CD14-positive monocyte (primary cell): ENCODE measurements at regions not wholly inside any gene's neighbourhood (a gene's known extent, or its start where the extent isn't known, plus 50 kb on each side); places are given as distances from the start of the nearest gene placed in this dataset.

Source experiments
- DNase-seq, 3 donors: peaks; one replicate each; pipeline ENCODE4 v3.0.0-alpha.2; 2011 to 2022
- H2AFZ ChIP-seq: 2 replicates; pipeline ENCODE4 v1.6.0; 2012; ENCODE audit warnings: mild to moderate bottlenecking, low read depth, low read length, inconsistent platforms; ENCODE audit not compliant: insufficient read depth, poor library complexity, severe bottlenecking
- H3K27ac ChIP-seq, 2 donors: 1 replicate in 1 of 2; 2 replicates in 1 of 2; pipeline ENCODE4 v1.5.1; 2012 to 2013; ENCODE audit warnings: low read length in 2 of 2, control low read depth in 1 of 2, inconsistent platforms in 1 of 2, low read depth in 1 of 2, mild to moderate bottlenecking in 1 of 2
- H3K27me3 ChIP-seq, 2 donors: one replicate each; pipeline versions ENCODE4 v1.6.0 to v1.6.1; 2011 to 2013; ENCODE audit warnings: low read length in 2 of 2; ENCODE audit not compliant: control insufficient read depth in 2 of 2, insufficient read depth in 2 of 2
- H3K36me3 ChIP-seq, 2 donors: replicated peaks in 1 of 2; 1 replicate in 1 of 2; 2 replicates in 1 of 2; pipeline versions ENCODE4 v1.5.1 to v1.6.1; 2012 to 2013; ENCODE audit warnings: low read length in 2 of 2, control low read depth in 1 of 2, inconsistent platforms in 1 of 2, mild to moderate bottlenecking in 1 of 2; ENCODE audit not compliant: insufficient read depth in 2 of 2, control insufficient read depth in 1 of 2
- H3K4me1 ChIP-seq, 2 donors: 1 replicate in 1 of 2; 2 replicates in 1 of 2; pipeline versions ENCODE4 v1.5.1 to v1.6.1; 2012 to 2013; ENCODE audit warnings: low read length in 2 of 2, control low read depth in 1 of 2, inconsistent platforms in 1 of 2, mild to moderate bottlenecking in 1 of 2, moderate library complexity in 1 of 2; ENCODE audit not compliant: insufficient read depth in 2 of 2, control insufficient read depth in 1 of 2
- H3K4me2 ChIP-seq: replicated peaks from 2 replicates; pipeline ENCODE3; 2012; ENCODE audit warnings: low read length, moderate library complexity, mild to moderate bottlenecking; ENCODE audit not compliant: poor library complexity, severe bottlenecking; ENCODE audit errors: extremely low read depth
- H3K4me3 ChIP-seq, 3 experiments: fragments of 200-600 bp in 1 of 3; sonication (generic) in 1 of 3; replicated peaks in 1 of 3; 1 replicate in 2 of 3; 2 replicates in 1 of 3; pipeline ENCODE4 v1.5.1; 2011 to 2013; ENCODE audit warnings: low read length in 3 of 3, mild to moderate bottlenecking in 3 of 3, control low read depth in 2 of 3, low read depth in 2 of 3, inconsistent platforms in 1 of 3, moderate library complexity in 1 of 3
- H3K79me2 ChIP-seq: 2 replicates; pipeline ENCODE4 v1.6.0; 2012; ENCODE audit warnings: mild to moderate bottlenecking, control low read depth, inconsistent platforms, low read length, moderate library complexity; ENCODE audit not compliant: insufficient read depth
- H3K9ac ChIP-seq: 2 replicates; pipeline ENCODE4 v1.6.0; 2017; ENCODE audit warnings: low read length, mild to moderate bottlenecking; ENCODE audit not compliant: insufficient read depth, poor library complexity, severe bottlenecking
- H3K9me3 ChIP-seq, 2 donors: replicated peaks in 1 of 2; 1 replicate in 1 of 2; 2 replicates in 1 of 2; pipeline versions ENCODE4 v1.5.1 to v1.6.1; 2012 to 2013; ENCODE audit warnings: low read length in 2 of 2, control low read depth in 1 of 2; ENCODE audit not compliant: control insufficient read depth in 1 of 2, insufficient read depth in 1 of 2
- H4K20me1 ChIP-seq: 2 replicates; pipeline ENCODE4 v1.6.0; 2012; ENCODE audit warnings: mild to moderate bottlenecking, low read length, control low read depth, moderate library complexity; ENCODE audit not compliant: insufficient read depth
- H3K27ac Mint-ChIP-seq, 7 donors: one replicate each; pipeline ENCODE4 v1.8.0; 2020; ENCODE audit warnings: mild to moderate bottlenecking in 7 of 7, mixed read lengths in 7 of 7, moderate library complexity in 6 of 7, inconsistent platforms in 2 of 7
- H3K27me3 Mint-ChIP-seq, 3 donors: one replicate each; pipeline ENCODE4 v1.8.0; 2021 to 2022; ENCODE audit warnings: low read depth in 3 of 3, mild to moderate bottlenecking in 3 of 3, mixed read lengths in 3 of 3, moderate library complexity in 3 of 3, inconsistent platforms in 1 of 3
- H3K36me3 Mint-ChIP-seq, 2 donors: one replicate each; pipeline ENCODE4 v1.8.0; 2020; ENCODE audit warnings: mixed read lengths in 2 of 2, inconsistent platforms in 1 of 2, mild to moderate bottlenecking in 1 of 2
- H3K4me1 Mint-ChIP-seq: one replicate; pipeline ENCODE4 v1.8.0; 2020; ENCODE audit warnings: mild to moderate bottlenecking, mixed read lengths
- H3K4me3 Mint-ChIP-seq, 2 donors: one replicate each; pipeline ENCODE4 v1.8.0; 2020; ENCODE audit warnings: mild to moderate bottlenecking in 2 of 2, mixed read lengths in 2 of 2, moderate library complexity in 1 of 2
- H3K9me3 Mint-ChIP-seq, 7 donors: one replicate each; pipeline ENCODE4 v1.8.0; 2020 to 2022; ENCODE audit warnings: mixed read lengths in 7 of 7, mild to moderate bottlenecking in 6 of 7, moderate library complexity in 6 of 7, inconsistent platforms in 2 of 7
- WGBS: methylation state at CpG from one replicate; pipeline ENCODE4 v1.1.5; 2013; ENCODE audit warnings: missing lambda C conversion rate; ENCODE audit not compliant: insufficient coverage; 5-methylcytosine and 5-hydroxymethylcytosine counted together
- intact Hi-C, 2 donors: fragments of 100-400 bp; cut with micrococcal nuclease; formaldehyde crosslinking; loops; one replicate each; pipeline versions ENCODE4 v1.15.0 to v1.15.1; 2023
- TF ChIP-seq, protein P1 (sequence below): fragments of 200-600 bp; IDR thresholded peaks from one replicate; pipeline ENCODE4 v1.8.0; 2022; ENCODE audit warnings: antibody characterized with exemption, mild to moderate bottlenecking

DNA sequence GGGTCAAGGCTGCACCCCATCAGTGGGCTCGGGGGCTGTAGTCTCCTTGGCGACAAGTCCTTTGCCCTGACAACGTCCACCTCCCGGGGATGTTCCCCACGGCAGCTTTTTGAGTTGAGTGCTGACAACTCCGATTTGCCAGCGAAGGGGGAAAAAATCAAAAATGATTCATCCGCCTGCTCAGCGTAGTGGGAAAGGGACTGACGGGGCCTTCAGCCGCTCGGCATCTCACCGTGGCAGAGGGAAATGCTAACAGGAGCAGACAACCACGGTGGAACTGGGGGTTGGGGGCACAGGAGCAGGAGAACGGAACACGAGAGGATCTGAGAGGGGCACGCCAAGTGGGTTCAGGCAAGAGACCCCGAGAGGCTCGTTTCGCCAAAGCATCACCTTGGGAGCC lies 173.7 kb downstream of the TFAP2C start:
- H3K4me3 Mint-ChIP-seq: no peak overlapping the region
- Histone ChIP-seq H3K36me3 (no peaks in the 10 kb centered on the region), H3K9me3 (peaks cover 3 to 4% of the 10 kb centered on the region in 2 donors), H3K9ac (no peak overlapping the region), H2AFZ (no peak overlapping the region), H3K79me2 (no peaks in the 10 kb centered on the region), H3K4me1 (no peaks in the 10 kb centered on the region), H3K27me3 (peaks cover 0 to 2% of the 10 kb centered on the region in 2 donors), H3K4me3 (no peak overlapping the region), H3K27ac (no peak overlapping the region), H3K4me2 (no peak overlapping the region), H4K20me1 (no peaks in the 10 kb centered on the region)
- peaks cover 8 to 20% (median 12%) of the 10 kb centered on the region in 3 donors for H3K27me3 Mint-ChIP-seq
- 91% methylated on average over 20 of the region's 20 CpGs for WGBS
- no peak overlapping the region for H3K27ac Mint-ChIP-seq
- DNase-seq: no peak
- H3K4me1 Mint-ChIP-seq: no peaks in the 10 kb centered on the region
- peaks cover 0 to 13% (median 0%) of the 10 kb centered on the region in 7 donors for H3K9me3 Mint-ChIP-seq
- no peaks in the 10 kb centered on the region for H3K36me3 Mint-ChIP-seq
- intact Hi-C loops: no loop called here
- TF ChIP-seq, protein P1, sequence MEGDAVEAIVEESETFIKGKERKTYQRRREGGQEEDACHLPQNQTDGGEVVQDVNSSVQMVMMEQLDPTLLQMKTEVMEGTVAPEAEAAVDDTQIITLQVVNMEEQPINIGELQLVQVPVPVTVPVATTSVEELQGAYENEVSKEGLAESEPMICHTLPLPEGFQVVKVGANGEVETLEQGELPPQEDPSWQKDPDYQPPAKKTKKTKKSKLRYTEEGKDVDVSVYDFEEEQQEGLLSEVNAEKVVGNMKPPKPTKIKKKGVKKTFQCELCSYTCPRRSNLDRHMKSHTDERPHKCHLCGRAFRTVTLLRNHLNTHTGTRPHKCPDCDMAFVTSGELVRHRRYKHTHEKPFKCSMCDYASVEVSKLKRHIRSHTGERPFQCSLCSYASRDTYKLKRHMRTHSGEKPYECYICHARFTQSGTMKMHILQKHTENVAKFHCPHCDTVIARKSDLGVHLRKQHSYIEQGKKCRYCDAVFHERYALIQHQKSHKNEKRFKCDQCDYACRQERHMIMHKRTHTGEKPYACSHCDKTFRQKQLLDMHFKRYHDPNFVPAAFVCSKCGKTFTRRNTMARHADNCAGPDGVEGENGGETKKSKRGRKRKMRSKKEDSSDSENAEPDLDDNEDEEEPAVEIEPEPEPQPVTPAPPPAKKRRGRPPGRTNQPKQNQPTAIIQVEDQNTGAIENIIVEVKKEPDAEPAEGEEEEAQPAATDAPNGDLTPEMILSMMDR: no peak

DNA sequence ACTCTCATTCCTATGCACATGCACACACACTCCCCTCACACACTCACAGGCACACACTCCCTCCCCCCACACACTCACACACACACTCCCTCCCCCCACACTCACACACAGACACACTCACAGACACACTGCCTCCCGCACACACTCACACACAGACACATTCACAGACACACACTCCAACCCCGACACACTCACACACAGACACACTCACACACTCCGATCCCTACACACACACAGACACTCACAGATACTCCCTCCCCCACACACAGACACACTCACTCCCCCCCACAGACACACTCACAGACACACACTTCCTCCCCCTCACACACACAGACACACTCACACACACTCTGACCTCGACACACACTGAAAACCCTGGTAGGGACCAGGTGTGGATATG lies 176.2 kb downstream of the TFAP2C start:
- DNase-seq: no peak
- no peaks in the 10 kb centered on the region for H3K27me3 ChIP-seq
- H3K4me1 Mint-ChIP-seq: no peaks in the 10 kb centered on the region
- H3K79me2 ChIP-seq: no peaks in the 10 kb centered on the region
- intact Hi-C loops: no loop called here
- H3K9ac ChIP-seq: no peak overlapping the region
- peaks cover 0 to 3% (median 0%) of the 10 kb centered on the region in 7 donors for H3K9me3 Mint-ChIP-seq
- no peak overlapping the region for H3K4me2 ChIP-seq
- no peak overlapping the region for H2AFZ ChIP-seq
- H3K4me1 ChIP-seq: no peaks in the 10 kb centered on the region
- H3K27ac ChIP-seq: no peak overlapping the region
- H3K27me3 Mint-ChIP-seq: peaks cover 8 to 25% (median 16%) of the 10 kb centered on the region in 3 donors
- H4K20me1 ChIP-seq: no peaks in the 10 kb centered on the region
- no peak overlapping the region for H3K4me3 ChIP-seq
- TF ChIP-seq, protein P1: no peak
- H3K4me3 Mint-ChIP-seq: no peak overlapping the region
- no peaks in the 10 kb centered on the region for H3K36me3 Mint-ChIP-seq
- WGBS: 100% methylated on average over 1 of the region's 4 CpGs
- H3K27ac Mint-ChIP-seq: no peak overlapping the region
- H3K9me3 ChIP-seq: no peaks in the 10 kb centered on the region
- H3K36me3 ChIP-seq: no peaks in the 10 kb centered on the region
